ENCODE measurements at regions not wholly inside any gene's neighbourhood (a gene's known extent, or its start where the extent isn't known, plus 50 kb on each side); places are given as distances from the start of the nearest gene placed in this dataset.
"Not testable (repeated sequence)": the region's sequence is repeated elsewhere in the genome, so short reads cannot be mapped to it uniquely, and the experiment has no call there.

DNA sequence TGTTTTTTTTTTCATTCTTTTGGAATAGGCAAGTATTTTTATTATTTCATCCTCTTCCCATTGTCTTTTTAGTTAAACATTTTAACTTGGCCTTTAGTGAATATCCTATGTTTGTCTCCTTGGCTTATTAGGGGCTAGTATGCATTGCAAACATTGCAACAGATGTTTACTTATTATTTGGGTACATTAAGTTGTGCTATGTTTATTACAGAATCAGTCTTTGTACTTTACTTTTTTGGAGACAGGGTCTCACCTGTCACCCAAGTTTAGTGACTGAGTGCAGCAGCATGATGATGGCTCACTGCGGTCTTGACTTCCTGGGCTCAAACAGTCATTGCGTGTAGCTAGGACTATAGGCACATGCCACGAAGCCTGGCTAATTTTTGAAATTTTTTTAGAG, 51.1 kb upstream of the NUDT6 start:
- no peak for DNase-seq

DNA sequence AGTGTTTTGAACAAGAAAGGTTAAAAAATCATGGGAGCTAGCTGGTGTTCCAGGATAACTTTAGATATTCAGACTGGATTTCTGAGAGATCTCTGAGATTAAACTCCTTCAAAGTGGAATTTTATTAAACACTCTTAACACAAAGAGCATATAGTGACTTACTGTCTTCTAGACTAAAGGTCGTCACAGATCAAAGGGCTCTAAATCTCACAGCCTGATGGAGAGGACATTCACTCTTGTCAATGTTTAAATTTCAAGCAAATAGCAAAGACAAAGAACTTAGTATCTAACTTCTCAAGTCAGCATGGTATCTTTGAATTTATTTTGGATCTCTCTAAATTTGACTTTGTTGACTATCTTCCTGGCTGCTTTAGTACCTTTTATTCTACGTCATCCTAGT, 53.7 kb upstream of the NUDT6 start:
- DNase-seq: no peak

DNA sequence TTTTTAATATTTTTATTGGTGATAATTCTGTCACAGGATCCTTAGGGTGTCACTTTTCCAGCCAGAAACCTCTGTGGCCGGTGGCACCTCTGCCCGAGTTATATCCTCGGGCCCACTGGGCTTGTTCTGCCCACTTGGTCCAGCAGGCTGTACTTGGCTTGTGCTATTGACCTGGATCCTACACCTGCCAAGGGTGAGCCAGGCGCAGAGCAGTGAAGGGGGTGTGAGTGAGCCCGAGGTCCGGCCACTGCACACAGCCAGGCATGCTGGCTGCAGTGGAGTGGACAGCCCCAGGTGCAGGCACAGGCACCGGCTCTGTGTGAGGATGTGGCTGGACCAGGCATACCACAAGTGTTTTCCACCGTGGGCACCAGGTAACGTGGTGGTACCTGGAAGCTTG, 54.7 kb upstream of the NUDT6 start:
- DNase-seq: peak; percentile 47

DNA sequence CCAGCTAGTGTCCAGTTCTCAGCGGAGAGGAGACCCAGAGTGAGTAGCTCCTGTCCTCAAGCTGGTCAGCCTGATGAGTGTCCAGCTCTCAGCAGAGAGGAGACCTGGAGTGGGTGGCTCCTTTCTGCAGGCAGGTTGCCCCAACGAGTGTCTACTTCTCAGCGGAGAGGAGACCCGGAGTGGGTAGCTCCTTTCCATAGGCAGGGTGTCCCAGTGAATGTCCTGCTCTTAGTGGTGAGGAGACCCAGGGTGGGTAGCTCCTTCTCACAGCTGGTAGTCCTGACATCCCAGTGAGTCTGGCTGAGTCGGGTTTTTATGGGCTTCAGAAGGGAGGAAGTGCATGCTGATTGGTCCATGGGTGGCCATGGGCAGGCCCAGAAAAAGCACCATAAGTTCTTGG, 55.7 kb upstream of the NUDT6 start:
- DNase-seq: peak; percentile 53

DNA sequence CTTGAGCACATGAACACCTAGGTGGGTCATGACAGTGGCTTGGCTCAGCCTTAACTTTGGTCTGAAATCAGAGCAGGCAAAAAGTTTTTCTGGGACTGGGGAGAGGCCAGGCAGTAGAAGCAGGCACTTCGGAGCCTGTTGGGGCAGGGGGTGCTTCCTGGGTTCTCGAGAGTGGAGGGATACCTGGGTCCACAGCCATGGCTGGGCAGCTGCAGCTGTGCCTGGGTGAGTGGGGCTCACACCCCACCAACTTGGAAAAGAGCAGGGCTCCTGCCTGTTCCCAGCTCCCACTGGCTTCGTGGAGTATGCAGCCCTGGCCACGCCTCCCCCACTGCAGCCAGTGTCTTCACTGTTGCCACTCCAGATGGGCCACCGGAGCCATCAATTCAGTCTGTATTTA, 56.4 kb upstream of the NUDT6 start:
- peak; percentile 58 for DNase-seq

DNA sequence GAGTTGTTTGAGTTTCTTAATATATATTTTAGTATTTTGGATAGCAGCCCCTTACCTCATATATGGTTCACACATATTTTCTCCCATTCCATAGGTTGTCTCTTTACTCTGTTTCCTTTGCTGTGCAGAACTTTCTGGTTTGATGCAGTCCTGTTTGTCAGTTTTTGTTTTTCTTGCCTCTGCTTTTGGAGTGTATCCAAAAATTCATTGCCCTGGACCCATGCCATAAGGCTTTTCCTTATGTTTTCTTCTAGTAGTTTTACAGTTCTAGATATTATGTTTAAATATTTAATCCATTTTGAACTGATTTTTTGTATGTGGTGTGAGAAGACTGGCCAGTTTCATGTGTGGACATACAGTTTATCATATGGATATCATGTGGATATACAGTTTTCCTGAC, 58.5 kb upstream of the NUDT6 start:
- DNase-seq: no peak

DNA sequence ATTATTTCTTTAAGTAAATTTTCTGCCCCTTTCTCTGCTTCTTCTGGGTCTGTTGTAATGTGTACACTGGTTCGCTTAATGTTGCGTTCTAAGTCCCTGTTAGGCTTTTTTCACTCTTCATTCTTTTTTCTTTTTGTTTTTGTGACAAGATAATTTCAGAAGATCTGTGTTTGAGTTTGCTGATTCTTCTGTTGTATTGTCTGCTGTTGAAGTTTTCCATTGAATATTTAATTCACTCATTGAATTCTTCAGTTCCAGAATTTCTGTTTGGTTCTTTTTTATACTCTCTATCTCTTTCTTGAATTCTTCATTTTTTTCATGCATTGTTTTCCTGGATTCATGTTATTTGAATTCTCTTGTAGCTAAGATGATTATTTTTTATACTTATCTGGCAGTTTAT, 66.3 kb upstream of the NUDT6 start:
- no peak for DNase-seq

DNA sequence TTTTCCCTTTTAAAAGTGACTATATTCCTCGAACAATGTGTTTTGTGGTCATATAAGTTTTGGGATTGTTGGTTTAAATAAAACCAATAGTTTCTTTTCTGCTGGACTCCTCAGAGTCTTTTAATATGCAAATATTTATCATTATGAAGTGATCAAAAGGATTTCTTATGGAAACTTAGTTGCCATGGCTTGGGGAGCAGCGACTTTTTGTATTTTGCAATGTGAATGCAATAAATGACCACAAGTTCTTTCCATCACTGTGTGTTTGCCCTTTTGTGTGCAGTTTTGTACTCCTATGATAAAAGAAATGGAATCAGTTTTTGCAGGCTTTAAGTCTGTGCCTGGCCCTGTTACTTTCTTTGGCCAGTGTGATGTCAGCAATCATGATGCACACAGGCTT, 68.5 kb upstream of the NUDT6 start:
- no peak for DNase-seq

DNA sequence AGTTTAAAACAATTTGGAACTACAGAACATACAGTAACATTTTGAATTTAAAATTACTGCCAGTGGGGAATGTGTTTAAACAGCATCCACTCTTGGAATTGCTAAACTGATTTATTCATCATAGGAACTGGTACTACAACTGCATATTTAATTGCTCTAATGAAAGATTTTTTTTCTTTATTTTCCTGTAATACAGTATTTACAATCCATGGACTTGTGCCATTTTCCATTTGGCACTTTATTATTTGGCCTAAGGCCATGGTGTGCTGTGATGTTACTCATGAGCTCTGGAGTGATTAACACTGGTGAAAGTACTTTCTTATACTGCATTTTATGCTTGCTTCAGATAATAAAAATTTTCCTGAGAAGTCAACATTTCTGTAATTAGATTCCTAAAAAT, 69.7 kb upstream of the NUDT6 start:
- DNase-seq: no peak

DNA sequence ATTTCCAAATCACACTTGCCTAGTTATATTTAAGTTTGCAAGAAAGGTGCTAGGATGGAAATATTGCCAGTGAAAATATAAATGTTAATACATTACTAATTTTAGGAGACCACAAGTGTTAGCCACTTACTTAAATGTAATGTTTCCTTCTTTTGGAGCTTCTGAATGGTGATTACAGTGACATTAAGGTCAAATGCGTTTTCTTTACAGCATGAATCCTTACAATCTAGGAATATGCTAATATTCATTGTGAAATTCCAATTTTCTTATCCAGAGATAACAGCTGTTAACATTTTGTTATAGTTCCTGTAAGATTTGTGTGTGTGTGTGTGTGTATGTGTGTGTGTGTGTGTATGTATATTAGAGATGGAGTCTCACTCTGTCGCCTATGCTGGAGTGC, 70.2 kb upstream of the NUDT6 start:
- DNase-seq: no peak

DNA sequence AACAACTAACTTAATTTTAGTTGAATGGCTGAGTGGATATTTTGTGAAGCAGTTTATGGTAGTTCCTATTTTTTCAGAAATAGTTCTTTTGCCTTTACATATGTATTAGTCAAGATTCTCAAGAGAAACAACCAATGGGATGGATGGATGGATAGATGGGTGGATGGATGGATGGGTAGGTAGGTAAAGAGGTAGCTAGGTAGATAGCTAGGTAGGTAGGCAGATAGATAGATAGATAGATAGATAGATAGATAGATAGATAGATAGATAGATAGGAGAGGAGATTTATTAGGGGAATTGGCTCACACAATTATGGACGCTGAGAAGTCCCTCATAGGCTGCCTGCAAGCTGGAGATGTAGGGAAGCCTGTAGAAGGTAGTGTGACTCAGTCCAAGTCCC, 74.0 kb upstream of the NUDT6 start:
- DNase-seq: no peak

DNA sequence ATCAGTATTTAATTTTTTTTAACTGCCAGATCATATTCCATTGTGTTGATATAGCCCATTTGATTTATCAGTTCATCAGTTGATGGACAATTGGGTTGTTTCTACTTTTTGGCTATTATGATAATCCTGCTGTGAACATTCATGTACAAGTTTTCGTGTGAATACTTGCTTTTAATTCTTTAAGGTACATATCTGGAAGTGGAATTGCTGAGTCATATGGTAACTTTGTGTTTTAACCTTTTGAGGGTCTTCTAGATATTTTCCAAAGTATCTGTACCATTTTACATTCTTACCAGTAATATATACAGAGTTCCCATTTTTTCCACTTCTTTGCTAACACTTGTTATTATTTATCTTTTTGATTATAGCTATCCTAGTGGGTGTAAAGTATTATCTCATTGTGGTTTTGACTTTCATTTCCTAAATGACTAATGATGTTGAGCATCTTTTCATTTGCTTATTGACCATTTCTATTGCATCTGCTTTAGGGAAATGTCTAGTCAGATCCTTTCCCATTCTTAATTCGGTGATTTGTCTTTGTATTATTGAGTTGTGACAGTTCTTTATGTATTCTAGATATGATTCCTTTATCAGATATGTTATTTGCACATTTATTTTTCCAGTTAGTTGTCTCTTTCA, 75.2 kb upstream of the NUDT6 start:
- DNase-seq: no peak

DNA sequence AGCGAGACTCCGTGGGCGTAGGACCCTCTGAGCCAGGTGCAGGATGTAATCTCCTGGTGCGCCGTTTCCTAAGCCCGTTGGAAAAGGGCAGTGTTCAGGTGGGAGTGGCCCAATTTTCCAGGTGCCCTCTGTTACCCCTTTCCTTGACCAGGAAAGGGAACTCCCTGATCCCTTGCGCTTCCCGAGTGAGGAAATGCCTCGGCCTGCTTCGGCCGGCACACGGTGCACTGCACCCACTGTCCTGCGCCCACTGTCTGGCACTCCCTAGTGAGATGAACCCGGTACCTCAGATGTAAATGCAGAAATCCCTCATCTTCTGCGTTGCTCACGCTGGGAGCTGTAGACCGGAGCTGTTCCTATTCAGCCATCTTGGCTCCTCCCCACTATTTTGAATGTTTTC, 81.7 kb upstream of the NUDT6 start:
- not testable (repeated sequence) for DNase-seq

DNA sequence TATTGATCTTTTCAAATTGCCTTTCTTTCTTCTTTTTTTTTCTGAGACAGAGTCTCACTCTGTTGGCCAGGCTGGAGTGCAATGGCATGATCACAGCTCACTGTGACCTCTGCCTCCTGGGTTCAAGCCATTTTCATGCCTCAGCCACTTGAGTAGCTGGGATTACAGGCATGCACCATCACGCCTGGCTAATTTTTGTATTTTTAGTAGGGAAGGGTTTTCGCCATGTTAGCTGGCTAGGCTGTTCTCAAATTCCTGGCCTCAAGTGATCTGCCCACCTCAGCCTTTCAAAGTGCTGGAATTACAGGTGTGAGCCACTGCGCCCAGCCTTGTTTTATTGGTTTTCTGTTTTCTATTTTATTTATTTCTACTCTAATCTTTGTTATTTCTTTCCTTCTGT, 82.7 kb upstream of the NUDT6 start:
- not testable (repeated sequence) for DNase-seq

DNA sequence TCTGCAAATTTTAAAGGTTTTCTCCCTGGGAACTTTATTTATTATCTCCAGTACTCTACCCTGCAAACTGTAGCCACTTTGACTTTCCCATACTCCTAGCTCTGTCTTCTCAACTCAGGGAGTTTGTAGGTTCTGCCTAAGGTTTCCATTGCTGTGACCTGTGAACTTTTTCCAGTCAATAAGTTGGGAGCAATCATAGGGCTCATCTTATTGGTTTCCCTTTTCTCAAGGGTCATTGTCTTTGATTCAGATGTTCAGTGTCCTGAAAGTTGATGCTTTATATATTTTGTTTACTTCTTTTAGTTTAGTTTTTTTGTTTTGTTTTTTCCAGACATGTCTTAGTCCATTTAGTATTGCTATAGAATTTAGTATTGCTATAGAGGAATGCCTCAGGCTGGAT, 85.3 kb upstream of the NUDT6 start:
- DNase-seq: no peak

DNA sequence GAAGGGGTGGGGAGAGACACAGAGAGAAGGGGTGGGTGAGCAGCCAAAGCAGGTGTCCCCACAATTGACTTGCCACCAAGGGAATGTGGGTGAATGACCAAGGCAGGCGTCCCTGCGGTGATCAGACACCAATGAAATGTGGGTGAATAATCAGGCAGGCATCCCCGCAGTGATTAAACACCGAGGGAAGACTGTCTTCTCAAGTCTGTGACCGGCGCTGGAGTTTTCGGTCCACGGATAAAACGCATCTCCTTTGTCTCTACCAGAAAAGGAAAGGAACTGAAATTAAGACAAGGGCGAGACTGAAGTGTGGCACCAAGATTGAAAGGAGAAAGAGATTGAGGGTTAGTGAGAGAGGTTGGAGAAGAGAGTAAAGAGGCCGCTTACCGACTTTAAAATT, 90.0 kb upstream of the NUDT6 start:
- not testable (repeated sequence) for DNase-seq

DNA sequence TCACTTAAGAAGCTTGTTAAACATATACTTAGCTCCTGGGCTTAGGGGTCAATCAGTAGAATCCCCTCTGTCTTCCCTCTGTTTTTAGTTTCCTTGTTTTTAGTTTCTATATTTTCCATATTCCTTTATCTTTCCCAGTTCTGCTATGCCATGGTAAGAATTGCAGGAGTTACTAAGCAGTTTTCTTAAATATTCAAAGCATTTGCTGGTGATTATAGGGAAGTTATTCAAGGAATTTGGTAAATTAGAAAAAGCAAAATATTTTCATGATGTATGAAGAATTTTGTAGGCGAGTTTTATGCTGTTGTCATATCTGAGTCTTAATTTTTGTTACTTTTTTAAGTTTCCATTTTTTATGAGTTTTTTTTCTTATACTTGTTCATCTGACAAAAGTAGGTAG, 91.6 kb upstream of the NUDT6 start:
- DNase-seq: no peak

DNA sequence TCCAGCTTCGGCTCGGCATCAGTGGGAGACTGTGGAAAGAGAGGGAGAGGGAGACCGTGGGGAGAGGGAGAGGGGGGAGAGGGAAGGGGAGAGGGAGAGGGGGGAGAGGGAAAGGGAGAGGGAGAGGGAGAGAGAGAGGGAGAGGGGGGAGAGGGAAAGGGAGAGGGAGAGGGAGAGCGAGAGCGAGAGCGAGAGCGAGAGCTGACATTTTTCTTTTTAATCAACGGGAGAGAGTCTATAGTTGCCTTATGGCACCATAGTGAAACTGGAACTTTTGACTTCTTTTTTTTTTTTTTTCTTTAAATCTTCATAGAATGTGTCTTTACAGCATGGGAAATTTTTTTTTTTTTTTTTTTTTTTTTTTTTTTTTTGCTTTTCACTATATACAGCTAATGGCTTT, 94.7 kb upstream of the NUDT6 start:
- no peak for DNase-seq

DNA sequence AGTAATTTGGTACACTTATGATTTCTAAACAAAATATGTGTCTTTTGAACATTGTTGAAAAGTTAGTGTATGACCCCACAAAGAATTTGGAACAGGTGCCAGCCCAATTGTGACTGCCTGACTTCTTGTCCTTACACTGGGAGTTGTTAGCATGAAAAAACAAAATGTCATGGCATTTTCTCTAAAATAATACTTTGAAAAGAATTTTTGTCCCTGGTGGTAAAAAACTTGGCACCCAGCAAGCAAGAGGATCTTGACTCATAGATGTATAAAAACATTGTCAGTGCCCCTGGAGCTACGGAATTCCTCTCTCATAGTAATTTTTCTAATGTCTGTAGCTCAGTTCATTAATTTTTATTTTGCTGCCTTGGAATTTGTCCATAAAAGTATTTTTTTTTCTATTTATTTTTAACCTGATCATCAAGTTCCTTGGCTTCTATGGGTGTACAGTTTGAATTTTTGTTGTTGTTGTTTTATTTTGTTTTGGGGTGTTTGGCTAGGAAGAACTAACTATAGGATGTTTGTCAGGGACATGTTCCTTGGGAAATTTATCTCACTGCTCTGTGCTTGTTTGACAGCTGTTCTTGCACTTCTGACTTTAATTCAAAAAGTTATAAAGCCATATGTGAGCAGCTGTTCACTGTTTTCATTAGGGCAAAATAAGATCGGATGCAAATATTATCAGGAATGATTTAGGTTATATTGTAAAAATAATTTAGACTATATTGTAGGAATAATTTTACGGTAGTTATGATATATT, 95.4 kb upstream of the NUDT6 start:
- no peak for DNase-seq

DNA sequence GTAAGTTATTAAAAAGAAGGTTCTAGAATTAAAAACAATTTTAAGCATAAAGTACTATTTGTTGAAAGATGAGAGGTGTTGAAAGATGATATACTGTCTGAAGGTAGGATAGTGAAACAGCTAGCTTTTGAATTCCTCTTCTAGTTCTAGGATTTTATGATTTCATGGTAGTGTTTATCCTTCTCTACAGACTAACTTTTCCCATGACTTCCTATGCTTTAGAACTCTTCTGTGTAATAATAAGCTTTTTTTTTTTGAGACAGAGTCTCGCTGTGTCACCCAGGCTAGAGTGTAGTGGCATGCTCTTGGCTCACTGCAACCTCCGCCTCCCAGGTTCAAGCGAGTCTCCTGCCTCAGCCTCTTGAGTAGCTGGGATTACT, 96.0 kb upstream of the NUDT6 start:
- no peak for DNase-seq

DNA sequence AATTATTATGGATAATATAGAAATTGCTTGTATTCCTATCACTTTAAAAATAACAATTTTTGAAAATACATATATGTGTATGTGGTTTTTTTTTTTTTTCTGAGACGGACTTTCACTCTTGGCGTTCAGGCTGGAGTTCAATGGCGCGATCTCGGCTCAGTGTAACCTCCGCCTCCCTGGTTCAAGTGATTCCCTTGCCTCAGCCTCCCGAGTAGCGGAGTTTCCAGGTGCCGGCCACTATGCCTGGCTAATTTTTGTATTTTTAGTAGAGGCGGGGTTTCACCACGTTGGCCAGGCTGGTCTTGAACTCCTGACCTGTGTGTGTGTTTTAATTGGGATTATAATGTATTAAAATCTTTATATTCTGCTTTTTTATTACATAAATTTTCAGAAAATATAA, 97.9 kb upstream of the NUDT6 start:
- no peak for DNase-seq

DNA sequence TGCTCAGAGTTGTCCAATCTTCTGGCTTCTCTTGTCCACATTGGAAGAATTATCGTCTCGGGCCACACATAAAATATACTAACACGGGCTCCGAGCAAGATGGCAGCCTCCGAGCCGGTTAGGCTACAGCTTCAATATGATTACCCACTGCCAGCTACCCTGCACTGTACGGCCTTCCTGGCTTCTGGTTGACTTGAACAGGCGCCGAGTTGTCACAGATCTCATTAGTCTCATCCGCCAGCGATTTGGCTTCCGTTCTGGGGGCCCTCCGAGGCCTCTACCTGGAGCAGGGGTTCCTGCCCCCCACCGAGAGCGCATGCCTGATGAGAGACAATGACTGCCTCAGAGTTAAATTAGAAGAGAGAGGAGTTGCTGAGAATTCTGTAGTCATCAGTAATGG, 101.2 kb upstream of the NUDT6 start:
- no peak for DNase-seq

DNA sequence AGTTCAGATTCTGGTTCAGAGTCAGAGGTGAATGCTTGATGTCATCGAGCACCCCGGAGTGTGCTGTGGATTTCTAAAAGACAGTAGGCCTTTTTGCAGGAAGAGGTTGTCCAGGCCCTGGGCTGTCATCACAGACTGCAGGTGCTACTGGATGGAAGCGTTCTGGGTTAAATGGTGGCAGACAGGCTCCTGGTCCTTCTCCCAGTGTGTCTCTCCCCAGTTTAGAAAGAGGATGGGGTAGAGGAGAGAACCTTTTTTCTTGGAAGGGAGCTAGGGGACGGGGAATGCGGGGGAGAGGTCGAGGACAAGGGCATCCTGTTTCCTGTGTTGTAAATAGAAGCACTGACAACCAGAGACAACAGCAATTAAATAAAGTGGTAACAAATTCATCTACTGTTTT, 102.3 kb upstream of the NUDT6 start:
- DNase-seq: no peak

DNA sequence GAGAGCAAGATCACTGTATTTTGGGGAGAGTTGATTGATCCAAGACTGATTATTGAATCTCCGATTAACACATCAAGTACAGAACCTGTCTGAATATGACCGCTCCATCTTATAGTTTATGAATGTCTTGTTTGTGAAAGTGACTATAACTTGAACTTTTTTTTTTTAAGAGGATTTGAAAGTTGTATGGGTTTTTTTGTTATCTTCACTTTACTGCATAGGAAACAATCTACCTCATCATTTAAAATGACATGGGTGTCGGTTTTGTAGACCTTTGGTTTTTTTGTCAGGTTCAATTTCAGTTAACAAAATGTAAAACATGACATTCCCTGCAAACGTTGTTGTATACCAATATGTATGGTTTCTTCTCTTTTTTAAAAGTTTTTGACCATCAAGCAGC, 103.0 kb upstream of the NUDT6 start:
- no peak for DNase-seq

DNA sequence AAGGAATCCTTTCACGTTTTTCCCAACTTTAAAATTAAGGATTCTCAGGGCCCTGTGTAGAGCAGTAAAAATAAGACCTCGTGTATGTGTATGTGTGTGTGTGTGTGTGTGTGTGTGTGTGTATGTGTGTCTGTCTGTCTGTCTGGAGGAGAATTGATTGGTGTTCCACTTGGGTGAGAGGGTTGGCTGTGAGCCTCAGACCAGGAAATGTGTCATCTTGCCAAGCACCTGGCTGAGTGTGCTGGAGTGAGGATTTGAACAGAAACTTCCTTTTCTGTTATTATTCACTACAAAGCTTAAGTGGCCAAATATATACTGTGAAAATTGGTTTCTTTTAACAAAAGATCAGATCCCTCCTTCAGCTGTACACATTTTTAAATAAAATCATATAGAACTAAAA, 103.6 kb upstream of the NUDT6 start:
- not testable (repeated sequence) for DNase-seq

Data from activated effector memory CD4-positive, alpha-beta T cell treated with anti-CD3 and anti-CD28 coated beads, Interleukin-2, amount 50 U/mL, for 16 hours (primary cell).